ENCODE measurements at regions not wholly inside any gene's neighbourhood (a gene's known extent, or its start where the extent isn't known, plus 50 kb on each side); places are given as distances from the start of the nearest gene placed in this dataset.
A peak's percentile ranks its signal among the peaks of the same experiment; 100 is the strongest.
"Not testable (repeated sequence)": the region's sequence is repeated elsewhere in the genome, so short reads cannot be mapped to it uniquely, and the experiment has no call there.

DNA sequence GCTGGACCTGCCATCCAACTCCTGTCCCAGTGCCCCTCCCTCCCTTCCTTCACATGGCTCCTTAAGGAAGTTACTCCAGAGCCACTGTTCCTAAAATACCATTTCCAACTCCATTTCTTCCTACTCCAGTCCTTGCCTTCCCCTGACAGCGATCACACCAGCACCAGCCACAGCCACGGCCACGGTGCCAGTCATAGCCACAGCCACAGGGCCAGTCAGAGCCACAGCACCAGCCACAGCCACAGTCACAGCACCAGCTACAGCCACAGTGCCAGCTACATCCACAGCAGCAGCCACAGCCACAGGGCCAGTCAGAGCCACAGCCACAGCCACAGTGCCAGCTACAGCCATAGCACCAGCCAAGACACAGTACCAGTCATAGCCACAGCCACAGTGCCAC lies 110.7 kb upstream of the IRX2 start:
- not testable (repeated sequence) for DNase-seq (ENCODE audit: low spot score)

DNA sequence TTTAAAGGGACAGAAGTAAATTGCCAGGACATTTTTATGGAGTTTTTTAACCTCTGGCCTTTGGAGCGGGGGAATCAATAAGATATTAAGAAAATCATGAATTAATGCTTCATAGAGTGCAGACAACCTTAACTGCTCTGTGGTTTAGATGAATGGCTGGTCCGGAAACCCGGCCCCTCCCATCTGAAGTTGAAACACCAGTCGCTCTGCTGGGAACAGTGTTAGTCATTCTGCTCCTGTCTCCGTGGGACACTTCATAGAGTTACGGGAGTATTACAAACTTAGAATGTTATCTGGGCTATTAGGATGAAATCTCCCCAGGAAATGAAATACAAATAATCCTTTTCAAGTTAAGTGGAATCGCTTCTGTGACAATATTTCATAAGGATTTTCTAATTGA lies 110.1 kb upstream of the IRX2 start:
- no peak for DNase-seq (ENCODE audit: low spot score)

DNA sequence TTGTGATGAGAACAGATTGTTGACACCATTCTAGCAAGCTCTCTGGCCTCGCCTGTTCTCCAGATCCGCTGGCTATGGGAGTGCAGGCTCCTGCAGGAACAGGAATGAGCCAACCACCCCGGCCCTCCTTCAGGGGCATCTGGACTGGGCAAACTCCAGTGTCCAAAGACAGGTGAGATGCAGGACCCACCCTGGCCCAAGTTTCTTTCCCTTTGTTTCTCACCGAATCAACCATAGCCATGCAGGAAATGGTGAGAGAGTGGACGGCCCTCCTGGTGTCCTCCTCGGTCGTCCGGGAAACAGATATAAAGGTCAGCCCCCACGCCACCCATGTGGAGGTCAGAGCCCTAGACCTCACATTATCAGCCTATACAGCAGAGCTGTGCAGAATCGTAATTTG lies 108.6 kb upstream of the IRX2 start:
- no peak for DNase-seq (ENCODE audit: low spot score)

DNA sequence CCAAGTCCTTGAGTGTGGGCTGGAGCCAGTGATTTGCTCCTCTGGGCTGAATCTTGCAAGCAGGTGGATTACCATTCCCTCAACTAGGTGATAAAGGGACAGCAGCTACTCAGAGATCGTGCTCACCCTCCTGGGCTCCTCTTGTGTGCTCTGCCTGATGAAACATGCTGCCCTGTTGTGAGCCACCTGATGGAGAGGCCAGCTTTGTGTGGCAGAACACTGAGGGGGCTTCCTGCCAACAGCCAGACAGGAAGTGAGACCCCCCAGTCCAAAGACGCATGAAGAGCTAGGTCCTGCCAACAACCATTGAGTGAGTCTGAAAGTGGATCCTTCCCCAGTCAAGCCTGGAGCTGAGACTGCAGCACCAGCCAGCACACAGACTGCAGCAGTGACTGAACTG lies 106.4 kb upstream of the IRX2 start:
- DNase-seq (ENCODE audit: low spot score), result no peak

DNA sequence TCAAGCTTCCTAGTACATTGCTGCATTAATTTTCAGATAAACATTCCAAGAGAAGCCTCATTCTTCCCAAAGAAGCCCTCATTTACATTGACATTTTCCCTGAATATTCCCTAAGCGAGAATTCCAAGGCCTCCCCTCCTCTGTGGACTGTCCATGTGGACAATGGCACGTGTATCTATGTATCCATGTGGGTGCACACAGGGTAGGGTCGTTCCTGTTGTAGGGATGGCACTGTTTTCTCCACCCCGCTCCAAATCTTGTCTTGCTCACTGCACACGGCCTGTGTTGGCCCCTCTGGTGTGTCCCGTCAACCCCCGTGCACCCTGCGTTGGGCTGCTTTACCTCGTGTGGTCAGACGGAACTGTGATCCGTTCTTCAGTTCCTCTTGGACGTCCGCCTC lies 104.7 kb upstream of the IRX2 start:
- DNase-seq (ENCODE audit: low spot score), result no peak

DNA sequence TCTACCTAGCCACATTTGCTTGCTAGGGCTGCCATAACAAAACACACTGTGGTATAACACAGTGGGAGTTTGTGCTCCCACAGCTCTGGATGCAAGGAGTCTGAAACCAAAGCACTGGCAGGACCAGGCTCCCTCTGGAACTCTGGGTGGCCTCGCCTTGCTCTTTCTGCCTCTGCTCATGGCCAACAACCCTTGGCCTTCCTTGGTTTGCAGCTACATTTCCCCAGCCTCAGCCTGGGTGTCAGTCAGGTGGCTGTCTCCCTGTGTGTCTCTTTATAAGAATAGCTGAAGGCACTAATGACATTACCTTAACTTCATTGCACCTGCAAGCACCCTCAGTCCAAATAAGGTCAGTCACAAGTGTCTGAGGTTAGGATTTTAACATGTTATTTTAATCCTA lies 101.0 kb upstream of the IRX2 start:
- DNase-seq (ENCODE audit: low spot score), result no peak

DNA sequence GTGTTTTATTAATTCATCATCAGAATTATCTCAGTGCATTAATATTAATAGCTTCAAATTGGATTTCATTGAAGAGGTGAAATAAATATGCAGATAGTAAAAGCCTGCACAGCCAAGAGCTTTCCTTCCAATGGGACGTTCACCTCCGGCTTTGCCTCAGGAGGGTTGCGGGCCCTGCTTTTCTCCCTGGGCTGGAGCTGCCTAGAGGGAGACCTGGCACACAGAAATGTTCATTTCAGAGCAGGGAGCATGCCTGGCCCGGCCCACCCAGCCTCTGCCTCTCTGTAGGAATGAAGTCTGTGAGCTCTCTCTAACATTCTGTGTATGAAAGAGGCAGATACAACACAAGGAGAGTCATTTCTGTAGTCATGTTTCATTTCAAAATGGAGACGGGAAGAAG lies 100.4 kb upstream of the IRX2 start:
- DNase-seq (ENCODE audit: low spot score), result no peak

DNA sequence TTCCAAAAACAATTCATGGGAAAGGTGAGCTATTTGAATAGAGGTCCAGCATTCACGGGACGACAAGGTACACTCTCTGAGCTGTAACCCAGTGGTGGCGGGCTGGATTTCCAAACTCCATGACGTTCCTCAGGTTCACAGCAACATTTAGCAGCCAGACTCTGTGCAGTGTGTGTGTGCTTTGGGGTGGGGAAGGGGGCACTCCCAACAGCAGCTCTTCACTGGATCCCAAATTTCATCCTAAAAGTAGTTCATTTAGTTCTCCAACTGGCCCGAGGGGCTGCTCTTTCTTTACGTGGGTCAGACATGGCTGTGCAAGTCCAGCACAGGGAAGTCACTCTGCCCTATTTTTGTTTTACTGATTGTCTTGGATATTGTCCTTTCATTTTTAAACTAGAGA lies 98.0 kb upstream of the IRX2 start:
- no peak for DNase-seq (ENCODE audit: low spot score)

DNA sequence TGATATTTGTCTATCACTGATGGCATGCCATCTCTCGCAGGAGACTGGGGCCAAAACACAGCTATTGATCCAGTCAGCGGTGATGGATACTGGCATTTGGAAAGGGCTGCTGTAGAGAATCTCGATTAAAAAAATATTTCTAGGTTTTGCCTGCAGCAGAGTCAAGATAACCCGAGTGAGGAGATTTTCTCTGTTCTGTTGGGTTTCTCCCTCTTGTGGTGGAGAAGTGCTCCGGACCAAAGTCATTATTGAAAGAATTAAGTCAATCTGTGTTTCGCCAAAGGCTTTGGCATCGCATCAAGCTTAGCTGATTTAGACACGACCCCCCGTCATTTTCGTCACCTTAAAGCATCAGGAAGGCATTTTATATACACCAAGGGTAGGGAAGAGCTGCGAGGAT lies 97.1 kb upstream of the IRX2 start:
- DNase-seq (ENCODE audit: low spot score), result peak; percentile 12

DNA sequence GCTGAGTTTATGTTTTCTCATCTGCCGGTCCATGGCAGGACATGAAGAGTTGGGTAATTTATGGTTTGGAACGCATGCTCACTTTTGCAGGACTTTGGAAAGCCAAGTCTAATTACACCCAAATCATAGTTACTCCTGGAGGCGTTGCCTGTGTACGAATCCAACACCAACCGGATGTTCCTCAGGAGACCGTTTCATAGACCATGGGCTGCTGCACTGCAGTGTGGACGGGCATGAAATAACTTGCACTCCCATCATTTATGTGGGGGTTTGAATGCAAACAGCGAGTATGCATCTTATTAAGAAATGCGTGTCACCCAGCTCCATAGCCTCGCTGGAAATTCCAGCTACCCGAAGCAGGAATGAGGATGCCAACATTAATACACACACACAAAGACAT lies 96.1 kb upstream of the IRX2 start:
- DNase-seq (ENCODE audit: low spot score), result no peak

DNA sequence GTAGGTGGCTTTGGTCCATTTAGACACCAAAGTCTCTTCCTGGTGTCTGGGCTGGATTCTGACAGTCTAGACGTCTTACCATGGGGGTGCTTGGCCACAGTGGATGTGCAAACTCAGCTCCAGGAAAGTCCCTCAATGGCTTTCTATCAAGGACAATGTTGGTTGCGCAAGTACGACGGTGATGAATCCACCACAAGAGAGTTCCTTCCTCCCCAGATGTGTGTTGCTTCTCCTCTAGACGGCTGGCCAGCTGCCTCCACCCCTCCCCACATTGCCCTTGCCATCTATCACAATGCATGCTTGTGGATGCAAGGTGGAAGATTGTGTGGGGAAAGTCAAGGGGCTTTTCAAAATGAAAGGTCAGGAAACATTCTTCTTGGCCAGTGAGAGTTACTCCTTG lies 89.7 kb upstream of the IRX2 start:
- DNase-seq (ENCODE audit: low spot score), result no peak

DNA sequence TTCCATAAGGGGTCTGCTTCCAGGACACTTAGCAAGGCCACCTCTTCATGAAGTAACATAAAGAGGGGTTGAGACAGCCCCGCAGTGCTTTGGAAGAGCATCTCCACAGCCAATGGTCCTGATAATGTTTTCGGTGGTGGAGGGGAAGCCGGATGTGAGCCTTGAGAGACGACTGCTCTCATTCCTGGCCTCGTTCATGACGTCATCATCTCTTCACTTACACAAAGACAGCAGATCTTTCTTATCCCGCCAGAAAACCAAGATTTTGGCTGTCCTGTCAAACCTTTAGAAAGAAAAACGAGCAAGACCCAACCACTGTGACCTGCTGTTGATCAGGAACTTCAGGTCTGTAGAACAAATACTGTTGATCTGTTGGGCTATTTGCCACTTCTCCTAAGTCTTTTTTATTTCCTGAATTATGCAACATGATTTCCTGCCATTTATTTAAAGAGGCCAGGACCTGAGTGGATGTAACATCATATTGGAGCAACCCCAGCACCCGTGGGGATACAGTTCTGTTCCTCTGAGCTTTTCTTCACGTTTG lies 89.0 kb upstream of the IRX2 start:
- DNase-seq (ENCODE audit: low spot score), result no peak

DNA sequence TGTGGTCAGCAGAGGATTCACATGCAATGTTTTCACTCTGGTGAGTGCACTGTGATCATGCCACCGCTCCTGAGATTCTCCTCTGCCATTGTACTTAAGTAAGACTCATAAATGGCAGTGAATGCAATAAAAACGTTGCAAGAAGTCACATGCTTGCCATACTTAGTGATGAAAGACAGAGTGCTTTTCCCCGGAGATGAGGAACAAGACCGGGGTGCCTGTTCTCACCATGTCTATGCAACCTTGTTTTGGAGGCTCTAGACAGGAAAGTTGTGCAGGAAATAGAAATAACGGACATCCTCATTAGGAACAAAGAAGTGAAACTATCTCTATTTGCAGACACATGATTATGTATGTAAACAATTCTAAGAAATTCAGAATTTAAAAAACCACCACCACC lies 84.7 kb upstream of the IRX2 start:
- DNase-seq (ENCODE audit: low spot score), result no peak

DNA sequence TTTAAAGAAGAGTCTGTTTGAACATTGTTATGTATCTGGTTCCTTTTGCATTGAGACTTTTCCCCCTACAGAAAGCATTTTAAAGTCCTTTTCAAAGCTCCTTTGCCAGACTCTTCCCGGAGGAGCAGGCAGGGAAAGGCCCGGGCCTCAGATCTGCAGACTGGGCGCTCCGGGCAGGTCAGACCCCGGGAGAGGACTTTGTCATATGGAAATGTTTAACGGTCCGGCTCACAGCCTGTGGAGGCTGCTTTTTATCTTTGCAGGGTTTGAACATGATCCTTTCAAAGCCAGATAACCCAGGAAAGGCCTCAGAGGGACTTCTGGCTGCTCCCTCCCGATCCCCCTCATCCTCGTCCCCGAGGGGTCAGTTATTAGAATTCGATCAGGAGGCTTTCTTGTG lies 82.1 kb upstream of the IRX2 start:
- DNase-seq (ENCODE audit: low spot score), result no peak

DNA sequence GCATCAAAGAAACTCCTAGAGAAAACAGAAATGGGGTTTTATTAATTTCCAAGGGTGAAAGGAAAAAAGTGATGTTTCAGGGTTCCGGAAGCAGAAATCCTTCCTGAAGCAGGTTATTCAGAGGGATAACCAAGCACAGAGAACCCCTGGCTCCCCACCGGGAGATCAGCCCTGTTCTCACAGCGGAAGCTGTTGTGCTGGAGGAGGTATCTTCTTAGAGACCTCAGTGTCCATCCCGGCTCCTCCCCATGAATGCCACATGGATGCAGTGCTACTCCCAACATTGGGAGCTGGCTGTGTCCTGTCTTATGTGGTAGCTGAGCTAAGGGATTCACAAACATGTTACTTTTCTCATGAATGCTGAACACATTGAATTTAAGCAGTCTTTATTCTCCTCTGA lies 80.9 kb upstream of the IRX2 start:
- no peak for DNase-seq (ENCODE audit: low spot score)

DNA sequence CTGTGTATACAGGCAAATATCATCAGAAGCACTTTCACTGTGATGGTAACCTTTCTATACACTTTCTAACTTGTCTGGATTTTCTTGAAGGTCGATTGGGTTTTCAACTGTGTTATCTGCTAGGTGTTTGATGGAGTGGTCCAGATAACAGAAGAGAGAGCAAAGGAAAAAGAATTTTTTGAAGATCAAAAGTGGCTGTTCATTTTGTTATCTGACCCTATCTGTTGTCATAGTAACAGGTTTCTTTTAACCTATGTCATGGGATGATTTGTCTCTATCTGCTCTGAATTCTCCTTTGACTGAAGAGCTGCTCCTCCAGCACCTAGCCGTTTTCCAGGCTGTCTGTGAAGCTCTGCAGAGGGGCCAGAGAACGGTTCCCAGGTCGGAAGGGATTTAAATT lies 77.8 kb upstream of the IRX2 start:
- DNase-seq (ENCODE audit: low spot score), result no peak

DNA sequence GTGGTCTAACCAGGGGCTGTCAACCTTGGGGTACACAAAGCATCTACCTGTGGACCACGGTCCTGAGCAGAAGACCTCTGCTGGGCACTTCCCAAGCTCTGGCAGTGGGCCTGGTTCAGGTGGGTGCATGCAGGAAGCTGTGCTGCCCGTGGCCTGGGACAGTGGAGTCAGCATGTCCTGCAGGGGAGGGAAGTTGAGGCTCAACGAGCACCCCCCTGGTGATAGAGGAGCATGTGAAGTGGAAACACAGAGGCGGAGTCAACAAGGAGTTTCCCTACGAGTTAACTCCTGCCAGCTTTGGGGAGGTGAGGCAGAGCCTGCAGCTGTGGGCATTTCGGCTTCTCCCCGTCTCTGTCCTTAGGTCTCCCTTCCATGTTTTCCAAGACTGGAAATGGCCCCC lies 67.5 kb upstream of the IRX2 start:
- DNase-seq (ENCODE audit: low spot score), result no peak

DNA sequence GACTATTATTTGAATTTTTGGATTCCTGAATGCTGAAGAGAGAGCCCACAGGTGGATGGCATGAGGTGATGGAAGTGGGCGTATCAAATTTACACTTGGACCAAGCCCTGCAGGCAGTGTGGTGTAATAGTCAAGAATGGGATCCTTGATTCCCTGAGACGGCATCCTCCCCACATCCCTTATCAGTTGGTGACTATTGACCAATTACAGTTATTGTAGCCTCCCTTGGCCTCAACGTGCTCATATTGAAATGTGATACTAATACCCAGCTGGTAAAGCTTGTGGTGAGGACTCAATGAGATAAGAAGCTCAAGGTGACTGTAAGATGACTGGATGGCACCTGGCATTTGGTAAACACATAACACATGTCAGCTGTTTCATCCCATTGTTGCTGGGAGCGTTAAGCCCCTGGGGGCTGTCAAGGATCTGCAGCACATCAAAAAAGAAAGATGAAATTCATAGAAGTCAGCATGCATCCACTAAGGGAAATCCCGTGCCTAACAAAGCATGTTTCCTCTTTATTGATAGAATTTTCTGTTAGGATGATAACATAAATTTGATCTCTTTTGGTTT lies 65.6 kb upstream of the IRX2 start:
- no peak for DNase-seq (ENCODE audit: low spot score)

DNA sequence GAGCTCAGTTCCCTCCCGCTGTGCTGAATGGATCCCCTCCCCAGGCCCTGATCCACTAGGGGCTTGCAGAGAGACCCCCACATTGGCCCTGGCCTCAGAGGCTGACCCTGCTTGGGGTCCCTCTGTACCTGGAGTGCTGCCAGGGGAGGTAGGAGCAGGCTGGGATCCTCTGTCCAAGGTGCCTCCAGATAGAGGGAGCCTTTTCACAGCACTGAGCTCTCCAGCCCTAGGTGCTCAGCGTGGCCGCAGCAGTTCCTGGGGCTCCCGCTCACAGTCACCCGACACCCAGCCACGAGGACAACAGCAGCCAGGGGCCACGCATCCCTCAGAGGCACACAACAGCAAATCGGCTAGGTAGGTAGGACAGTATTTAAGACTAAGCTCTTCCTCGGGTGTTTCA lies 62.2 kb upstream of the IRX2 start:
- no peak for DNase-seq (ENCODE audit: low spot score)

DNA sequence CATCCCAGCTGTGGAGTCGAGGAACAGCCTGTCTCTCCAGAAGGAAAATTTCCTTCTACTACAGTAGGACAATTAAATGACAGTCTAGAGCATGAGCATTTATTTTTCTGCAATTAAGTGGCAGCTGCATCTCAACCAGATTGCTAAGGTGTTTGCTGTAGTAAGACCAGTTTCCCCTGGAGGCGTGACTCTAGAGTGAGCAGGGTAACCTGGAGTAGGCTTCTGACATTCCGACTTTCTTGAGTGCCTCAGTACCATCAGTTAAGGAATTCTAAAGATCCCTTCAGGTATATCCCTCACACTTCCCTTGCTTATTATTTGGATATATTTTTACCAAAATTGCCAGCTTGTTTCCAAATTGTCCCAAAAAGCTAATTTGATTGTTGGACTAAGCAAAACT lies 59.2 kb upstream of the IRX2 start:
- no peak for DNase-seq (ENCODE audit: low spot score)

DNA sequence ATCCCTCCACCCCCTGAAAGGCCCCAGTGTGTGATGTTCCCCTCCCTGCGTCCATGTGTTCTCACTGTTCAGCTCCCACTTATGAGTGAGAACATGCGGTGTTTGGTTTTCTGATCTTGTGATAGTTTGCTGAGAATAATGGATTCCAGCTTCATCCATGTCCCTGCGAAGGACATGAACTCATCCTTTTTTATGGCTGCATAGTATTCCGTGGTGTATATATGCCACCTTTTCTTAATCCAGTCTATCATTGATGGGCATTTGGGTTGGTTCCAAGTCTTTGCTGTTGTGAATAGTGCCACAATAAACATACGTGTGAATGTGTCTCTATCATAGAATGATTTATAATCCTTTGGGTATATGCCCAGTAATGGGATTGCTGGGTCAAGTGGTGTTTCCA lies 55.8 kb upstream of the IRX2 start:
- not testable (repeated sequence) for DNase-seq (ENCODE audit: low spot score)

DNA sequence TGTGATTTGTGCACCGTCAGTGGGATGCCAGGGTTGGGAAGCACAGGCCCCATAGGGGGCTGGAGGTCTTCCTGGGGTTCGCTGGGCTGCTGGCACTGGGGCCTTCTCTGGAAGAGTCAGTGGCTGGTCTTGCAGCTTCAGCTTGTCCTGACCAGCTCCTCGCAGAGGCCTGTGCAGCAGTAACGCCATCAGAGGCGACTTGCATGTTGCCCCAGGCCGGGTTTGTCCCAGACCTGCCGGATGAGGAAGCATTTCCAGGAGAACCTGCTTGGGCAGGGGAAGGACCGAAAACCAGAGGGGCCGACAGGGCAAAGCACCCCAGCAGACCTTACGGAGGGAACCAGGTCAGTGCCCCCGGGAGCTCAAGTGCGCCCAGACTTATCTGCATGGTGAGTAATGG lies 54.7 kb upstream of the IRX2 start:
- DNase-seq (ENCODE audit: low spot score), result no peak

DNA sequence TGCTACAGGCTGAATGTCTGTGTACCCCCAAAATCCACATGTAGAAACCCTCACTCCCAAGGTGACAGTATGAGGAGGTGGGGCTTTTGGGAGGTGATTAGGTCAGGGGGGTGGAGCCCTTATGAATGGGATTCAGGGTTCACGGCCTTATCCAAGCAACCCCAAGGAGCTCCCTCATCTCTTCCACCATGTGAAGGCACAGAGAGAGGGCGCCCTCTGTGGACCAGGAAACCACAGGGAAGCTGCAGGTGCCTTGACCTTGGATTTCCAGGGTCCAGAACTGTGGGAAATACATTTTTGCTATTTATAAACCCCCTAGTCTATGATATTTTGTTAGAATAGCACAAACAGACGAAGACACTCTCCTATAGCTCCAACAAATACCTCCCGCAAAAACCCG lies 53.6 kb upstream of the IRX2 start:
- DNase-seq (ENCODE audit: low spot score), result no peak

DNA sequence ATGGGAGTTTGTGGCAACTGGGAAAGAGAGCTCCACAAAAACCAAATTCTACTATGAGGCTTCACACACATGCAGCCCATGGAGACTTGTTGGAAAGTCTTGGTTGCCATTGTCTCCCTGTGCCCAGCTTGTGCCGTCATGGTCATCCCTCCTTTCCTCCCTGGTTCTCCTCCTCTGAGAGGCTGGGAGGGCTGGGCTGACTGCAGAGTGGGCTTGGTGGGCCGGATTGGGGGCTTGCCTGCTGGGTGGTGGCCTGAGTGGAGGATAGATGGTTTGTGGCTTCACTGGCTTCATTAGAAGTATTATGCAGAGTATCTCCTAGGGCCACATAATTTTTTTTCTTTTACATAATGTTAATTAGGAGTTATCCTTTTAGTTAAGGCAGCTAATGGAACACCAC lies 52.3 kb upstream of the IRX2 start:
- no peak for DNase-seq (ENCODE audit: low spot score)
